ENCODE measurements at regions not wholly inside any gene's neighbourhood (a gene's known extent, or its start where the extent isn't known, plus 50 kb on each side); places are given as distances from the start of the nearest gene placed in this dataset.

DNA sequence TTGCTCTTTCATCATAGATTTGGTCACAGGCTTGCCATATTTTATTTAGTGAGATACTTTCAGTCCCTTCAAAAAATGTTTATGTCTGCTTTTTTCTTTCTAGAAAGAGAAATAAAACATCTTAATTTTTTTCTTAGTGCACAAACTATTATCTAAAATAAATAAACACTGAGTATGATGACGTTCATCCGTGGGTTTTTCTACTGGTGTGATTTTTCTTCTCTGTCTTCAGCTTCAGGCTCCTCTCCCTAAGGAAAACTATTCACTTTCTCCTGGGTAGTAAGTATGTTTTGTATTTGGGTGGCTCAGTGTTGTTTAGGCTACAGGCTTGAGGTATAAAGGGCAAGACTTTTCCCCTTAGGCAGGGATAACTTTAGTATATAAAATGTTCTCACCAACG lies 154.7 kb downstream of the DACT1 start:
- no peak for TF ChIP-seq PITX1 (CRISPR knock-in tag; IDR thresholded peaks at IDR 0.05)
- TF ChIP-seq, protein P1, sequence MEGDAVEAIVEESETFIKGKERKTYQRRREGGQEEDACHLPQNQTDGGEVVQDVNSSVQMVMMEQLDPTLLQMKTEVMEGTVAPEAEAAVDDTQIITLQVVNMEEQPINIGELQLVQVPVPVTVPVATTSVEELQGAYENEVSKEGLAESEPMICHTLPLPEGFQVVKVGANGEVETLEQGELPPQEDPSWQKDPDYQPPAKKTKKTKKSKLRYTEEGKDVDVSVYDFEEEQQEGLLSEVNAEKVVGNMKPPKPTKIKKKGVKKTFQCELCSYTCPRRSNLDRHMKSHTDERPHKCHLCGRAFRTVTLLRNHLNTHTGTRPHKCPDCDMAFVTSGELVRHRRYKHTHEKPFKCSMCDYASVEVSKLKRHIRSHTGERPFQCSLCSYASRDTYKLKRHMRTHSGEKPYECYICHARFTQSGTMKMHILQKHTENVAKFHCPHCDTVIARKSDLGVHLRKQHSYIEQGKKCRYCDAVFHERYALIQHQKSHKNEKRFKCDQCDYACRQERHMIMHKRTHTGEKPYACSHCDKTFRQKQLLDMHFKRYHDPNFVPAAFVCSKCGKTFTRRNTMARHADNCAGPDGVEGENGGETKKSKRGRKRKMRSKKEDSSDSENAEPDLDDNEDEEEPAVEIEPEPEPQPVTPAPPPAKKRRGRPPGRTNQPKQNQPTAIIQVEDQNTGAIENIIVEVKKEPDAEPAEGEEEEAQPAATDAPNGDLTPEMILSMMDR (CRISPR knock-in tag; IDR thresholded peaks at IDR 0.05) = no peak
- TF ChIP-seq, protein P2, sequence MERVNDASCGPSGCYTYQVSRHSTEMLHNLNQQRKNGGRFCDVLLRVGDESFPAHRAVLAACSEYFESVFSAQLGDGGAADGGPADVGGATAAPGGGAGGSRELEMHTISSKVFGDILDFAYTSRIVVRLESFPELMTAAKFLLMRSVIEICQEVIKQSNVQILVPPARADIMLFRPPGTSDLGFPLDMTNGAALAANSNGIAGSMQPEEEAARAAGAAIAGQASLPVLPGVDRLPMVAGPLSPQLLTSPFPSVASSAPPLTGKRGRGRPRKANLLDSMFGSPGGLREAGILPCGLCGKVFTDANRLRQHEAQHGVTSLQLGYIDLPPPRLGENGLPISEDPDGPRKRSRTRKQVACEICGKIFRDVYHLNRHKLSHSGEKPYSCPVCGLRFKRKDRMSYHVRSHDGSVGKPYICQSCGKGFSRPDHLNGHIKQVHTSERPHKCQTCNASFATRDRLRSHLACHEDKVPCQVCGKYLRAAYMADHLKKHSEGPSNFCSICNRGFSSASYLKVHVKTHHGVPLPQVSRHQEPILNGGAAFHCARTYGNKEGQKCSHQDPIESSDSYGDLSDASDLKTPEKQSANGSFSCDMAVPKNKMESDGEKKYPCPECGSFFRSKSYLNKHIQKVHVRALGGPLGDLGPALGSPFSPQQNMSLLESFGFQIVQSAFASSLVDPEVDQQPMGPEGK (CRISPR knock-in tag; IDR thresholded peaks at IDR 0.05) = no peak
- no peak for TF ChIP-seq ARNT (IDR thresholded peaks at IDR 0.05)
- TF ChIP-seq, protein P3, sequence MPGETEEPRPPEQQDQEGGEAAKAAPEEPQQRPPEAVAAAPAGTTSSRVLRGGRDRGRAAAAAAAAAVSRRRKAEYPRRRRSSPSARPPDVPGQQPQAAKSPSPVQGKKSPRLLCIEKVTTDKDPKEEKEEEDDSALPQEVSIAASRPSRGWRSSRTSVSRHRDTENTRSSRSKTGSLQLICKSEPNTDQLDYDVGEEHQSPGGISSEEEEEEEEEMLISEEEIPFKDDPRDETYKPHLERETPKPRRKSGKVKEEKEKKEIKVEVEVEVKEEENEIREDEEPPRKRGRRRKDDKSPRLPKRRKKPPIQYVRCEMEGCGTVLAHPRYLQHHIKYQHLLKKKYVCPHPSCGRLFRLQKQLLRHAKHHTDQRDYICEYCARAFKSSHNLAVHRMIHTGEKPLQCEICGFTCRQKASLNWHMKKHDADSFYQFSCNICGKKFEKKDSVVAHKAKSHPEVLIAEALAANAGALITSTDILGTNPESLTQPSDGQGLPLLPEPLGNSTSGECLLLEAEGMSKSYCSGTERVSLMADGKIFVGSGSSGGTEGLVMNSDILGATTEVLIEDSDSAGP (CRISPR knock-in tag; IDR thresholded peaks at IDR 0.05; ENCODE audit: borderline replicate concordance) = no peak
- TF ChIP-seq RXRA (CRISPR knock-in tag; IDR thresholded peaks at IDR 0.05) = no peak
- no peak for TF ChIP-seq ETV6 (CRISPR knock-in tag; conservative IDR thresholded peaks at IDR 0.05)
- TF ChIP-seq, protein P4, sequence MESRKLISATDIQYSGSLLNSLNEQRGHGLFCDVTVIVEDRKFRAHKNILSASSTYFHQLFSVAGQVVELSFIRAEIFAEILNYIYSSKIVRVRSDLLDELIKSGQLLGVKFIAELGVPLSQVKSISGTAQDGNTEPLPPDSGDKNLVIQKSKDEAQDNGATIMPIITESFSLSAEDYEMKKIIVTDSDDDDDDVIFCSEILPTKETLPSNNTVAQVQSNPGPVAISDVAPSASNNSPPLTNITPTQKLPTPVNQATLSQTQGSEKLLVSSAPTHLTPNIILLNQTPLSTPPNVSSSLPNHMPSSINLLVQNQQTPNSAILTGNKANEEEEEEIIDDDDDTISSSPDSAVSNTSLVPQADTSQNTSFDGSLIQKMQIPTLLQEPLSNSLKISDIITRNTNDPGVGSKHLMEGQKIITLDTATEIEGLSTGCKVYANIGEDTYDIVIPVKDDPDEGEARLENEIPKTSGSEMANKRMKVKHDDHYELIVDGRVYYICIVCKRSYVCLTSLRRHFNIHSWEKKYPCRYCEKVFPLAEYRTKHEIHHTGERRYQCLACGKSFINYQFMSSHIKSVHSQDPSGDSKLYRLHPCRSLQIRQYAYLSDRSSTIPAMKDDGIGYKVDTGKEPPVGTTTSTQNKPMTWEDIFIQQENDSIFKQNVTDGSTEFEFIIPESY (CRISPR knock-in tag; IDR thresholded peaks at IDR 0.05) = no peak
- TF ChIP-seq, protein P5, sequence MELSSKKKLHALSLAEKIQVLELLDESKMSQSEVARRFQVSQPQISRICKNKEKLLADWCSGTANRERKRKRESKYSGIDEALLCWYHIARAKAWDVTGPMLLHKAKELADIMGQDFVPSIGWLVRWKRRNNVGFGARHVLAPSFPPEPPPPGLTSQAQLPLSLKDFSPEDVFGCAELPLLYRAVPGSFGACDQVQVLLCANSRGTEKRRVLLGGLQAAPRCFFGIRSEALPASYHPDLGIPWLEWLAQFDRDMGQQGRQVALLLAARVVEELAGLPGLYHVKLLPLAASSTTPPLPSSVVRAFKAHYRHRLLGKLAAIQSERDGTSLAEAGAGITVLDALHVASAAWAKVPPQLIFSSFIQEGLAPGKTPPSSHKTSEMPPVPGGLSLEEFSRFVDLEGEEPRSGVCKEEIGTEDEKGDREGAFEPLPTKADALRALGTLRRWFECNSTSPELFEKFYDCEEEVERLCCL (CRISPR knock-in tag; IDR thresholded peaks at IDR 0.05; ENCODE audit: borderline replicate concordance) = no peak

Measured in HepG2 (cell line).